MM.1S (cell line): ENCODE measurements at regions not wholly inside any gene's neighbourhood (a gene's known extent, or its start where the extent isn't known, plus 50 kb on each side); places are given as distances from the start of the nearest gene placed in this dataset.

Experiments used
- DNase-seq: peaks from one replicate; pipeline ENCODE4 v3.0.0-alpha.2; 2015
- H2AFZ ChIP-seq: fragments of 300-600 bp; sonication (generic); 2 replicates; pipeline ENCODE4 v1.6.0; 2016; ENCODE audit warnings: antibody characterized with exemption, low read length
- H3F3A ChIP-seq: fragments of 300-600 bp; sonication (generic); 2 replicates; pipeline ENCODE4 v1.6.1; 2016; ENCODE audit warnings: mild to moderate bottlenecking, antibody characterized with exemption, low read length, moderate library complexity, mixed read lengths; ENCODE audit not compliant: insufficient read depth
- H3K27ac ChIP-seq: fragments of 300-600 bp; sonication (generic); 2 replicates; pipeline ENCODE4 v1.5.1; 2016; ENCODE audit warnings: mild to moderate bottlenecking, low read length
- H3K27me3 ChIP-seq: fragments of 300-600 bp; sonication (generic); replicated peaks from 2 replicates; pipeline ENCODE4 v1.6.0; 2016; ENCODE audit warnings: low read length; ENCODE audit not compliant: insufficient read depth
- H3K36me3 ChIP-seq: fragments of 300-600 bp; sonication (generic); replicated peaks from 2 replicates; pipeline ENCODE4 v1.6.1; 2016; ENCODE audit warnings: mild to moderate bottlenecking, low read length, mixed read lengths; ENCODE audit not compliant: insufficient read depth
- H3K4me1 ChIP-seq: fragments of 300-600 bp; sonication (generic); 2 replicates; pipeline ENCODE4 v1.6.1; 2016; ENCODE audit warnings: low read length, mixed read lengths
- H3K4me2 ChIP-seq: fragments of 300-600 bp; sonication (generic); 2 replicates; pipeline ENCODE4 v1.6.0; 2016; ENCODE audit warnings: low read depth, low read length
- H3K4me3 ChIP-seq: fragments of 300-600 bp; sonication (generic); 2 replicates; pipeline ENCODE4 v1.5.1; 2016; ENCODE audit warnings: low read length, mixed read lengths
- H3K79me2 ChIP-seq: fragments of 300-600 bp; sonication (generic); 2 replicates; pipeline ENCODE4 v1.6.1; 2016; ENCODE audit warnings: mixed run types, low read length, mixed read lengths
- H3K9ac ChIP-seq: fragments of 300-600 bp; sonication (generic); 2 replicates; pipeline ENCODE4 v1.6.1; 2016; ENCODE audit warnings: low read length, mixed read lengths
- H3K9me2 ChIP-seq: fragments of 300-600 bp; sonication (generic); replicated peaks from 2 replicates; pipeline ENCODE4 v1.6.1; 2016; ENCODE audit warnings: mild to moderate bottlenecking, low read length, mixed read lengths; ENCODE audit not compliant: insufficient read depth
- H3K9me3 ChIP-seq: fragments of 300-600 bp; sonication (generic); replicated peaks from 2 replicates; pipeline ENCODE4 v1.6.1; 2016; ENCODE audit warnings: mild to moderate bottlenecking, low read length, mixed read lengths; ENCODE audit not compliant: insufficient read depth
- H4K20me1 ChIP-seq: fragments of 300-600 bp; sonication (generic); 2 replicates; pipeline ENCODE4 v1.6.1; 2016; ENCODE audit warnings: mild to moderate bottlenecking, low read length, moderate library complexity, mixed read lengths; ENCODE audit not compliant: insufficient read depth
- CTCF ChIP-seq: fragments of 300-600 bp; sonication (generic); IDR thresholded peaks from 2 replicates; pipeline ENCODE4 v1.5.1; 2016; ENCODE audit warnings: antibody characterized with exemption, low read length, mixed read lengths
- EZH2 ChIP-seq: fragments of 300-600 bp; sonication (generic); optimal IDR thresholded peaks from 2 replicates; pipeline ENCODE3; 2017; ENCODE audit warnings: low read depth, mild to moderate bottlenecking, antibody characterized with exemption, low read length, mixed read lengths
- EZH2phosphoT487 ChIP-seq: fragments of 300-600 bp; sonication (generic); IDR thresholded peaks from 2 replicates; pipeline ENCODE4 v1.6.1; 2018; ENCODE audit warnings: antibody characterized with exemption, low read length

DNA sequence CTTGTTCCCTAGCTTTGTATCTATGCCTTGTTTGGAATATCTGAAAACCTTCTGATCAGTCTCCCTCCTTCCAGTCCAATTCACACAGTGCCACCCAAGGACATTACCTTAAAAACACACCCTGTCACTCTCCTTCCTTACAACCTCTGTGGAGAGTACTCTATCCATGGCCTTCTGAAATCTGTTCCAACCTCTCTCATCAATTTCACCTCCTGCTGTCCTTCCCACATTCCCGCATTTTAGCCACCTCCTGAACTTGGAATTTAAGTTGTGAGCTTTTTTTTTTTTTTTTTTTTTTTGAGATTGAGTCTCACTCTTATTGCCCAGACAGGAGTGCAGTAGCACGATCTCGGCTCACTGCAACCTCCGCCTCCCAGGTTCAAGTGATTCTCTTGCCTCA lies 824.8 kb downstream of the METTL15 start:
- H3F3A ChIP-seq: no peaks in the 10 kb centered on the region
- no peaks in the 10 kb centered on the region for H3K36me3 ChIP-seq
- H3K9me2 ChIP-seq: no peaks in the 10 kb centered on the region
- no peaks in the 10 kb centered on the region for H3K27me3 ChIP-seq
- H3K27ac ChIP-seq: no peak overlapping the region
- H3K4me3 ChIP-seq: no peak overlapping the region
- no peaks in the 10 kb centered on the region for H4K20me1 ChIP-seq
- no peak for DNase-seq
- no peak overlapping the region for H3K4me2 ChIP-seq
- no peaks in the 10 kb centered on the region for H3K9me3 ChIP-seq
- H3K79me2 ChIP-seq: no peaks in the 10 kb centered on the region
- no peak overlapping the region for H3K9ac ChIP-seq
- no peak overlapping the region for H2AFZ ChIP-seq
- H3K4me1 ChIP-seq: no peaks in the 10 kb centered on the region
- TF ChIP-seq EZH2: no peak
- TF ChIP-seq CTCF: no peak
- no peak for TF ChIP-seq EZH2phosphoT487

- Histone ChIP-seq H3K9me3 (no peaks in the 10 kb centered on the region), H3K4me2 (no peak overlapping the region), H3K79me2 (no peaks in the 10 kb centered on the region), H4K20me1 (no peaks in the 10 kb centered on the region), H3F3A (no peaks in the 10 kb centered on the region), H3K27ac (no peak overlapping the region), H3K36me3 (no peaks in the 10 kb centered on the region), H3K9me2 (no peaks in the 10 kb centered on the region), H3K9ac (no peak overlapping the region), H3K4me3 (no peak overlapping the region), H2AFZ (no peak overlapping the region), H3K27me3 (no peaks in the 10 kb centered on the region), H3K4me1 (no peaks in the 10 kb centered on the region)
- TF ChIP-seq EZH2phosphoT487 (no peak), CTCF (no peak), EZH2 (no peak)
- DNase-seq: no peak
Observed at GRCh38 chr11:28924004-28924403, 815.8 kb downstream of the METTL15 start.

DNA sequence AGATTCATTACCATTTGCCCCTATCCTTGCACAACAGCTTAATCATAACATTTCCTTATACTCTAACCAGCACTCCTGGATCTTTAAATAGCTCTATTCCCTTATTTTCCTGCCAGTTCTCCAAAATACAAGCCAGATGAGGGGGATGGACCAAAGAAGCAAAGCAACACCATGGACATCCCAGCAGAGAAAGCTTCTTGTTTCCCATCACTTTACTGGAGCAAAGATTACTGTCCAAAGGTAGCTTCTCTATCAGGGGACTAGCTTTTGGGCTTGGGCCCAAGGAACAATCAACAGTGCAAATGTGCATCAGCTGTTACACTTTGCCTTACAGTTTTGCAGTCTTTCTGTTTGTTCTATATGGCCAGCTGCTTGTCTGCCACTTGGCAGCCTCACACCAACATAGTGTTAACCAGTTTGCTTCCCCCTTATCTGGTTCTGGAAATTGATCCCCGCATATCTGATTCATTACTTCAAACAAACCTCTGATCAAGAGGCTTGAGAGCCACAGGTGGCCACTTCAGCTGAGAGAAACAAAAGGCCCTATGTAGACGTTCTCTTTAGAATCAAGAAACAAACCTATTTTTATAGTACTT lies 814.3 kb downstream of the METTL15 start:
- TF ChIP-seq CTCF (no peak), EZH2phosphoT487 (no peak), EZH2 (no peak)
- H3K79me2 ChIP-seq: no peaks in the 10 kb centered on the region
- H3K27me3 ChIP-seq: no peaks in the 10 kb centered on the region
- H3K36me3 ChIP-seq: no peaks in the 10 kb centered on the region
- no peak overlapping the region for H3K9ac ChIP-seq
- H3K4me2 ChIP-seq: no peak overlapping the region
- no peaks in the 10 kb centered on the region for H3K4me1 ChIP-seq
- H3K27ac ChIP-seq: no peak overlapping the region
- no peaks in the 10 kb centered on the region for H3K9me3 ChIP-seq
- no peak overlapping the region for H3K4me3 ChIP-seq
- no peak overlapping the region for H2AFZ ChIP-seq
- no peaks in the 10 kb centered on the region for H3K9me2 ChIP-seq
- H4K20me1 ChIP-seq: no peaks in the 10 kb centered on the region
- no peak for DNase-seq
- no peaks in the 10 kb centered on the region for H3F3A ChIP-seq
